PC-9 (cell line): ENCODE measurements at regions not wholly inside any gene's neighbourhood (a gene's known extent, or its start where the extent isn't known, plus 50 kb on each side); places are given as distances from the start of the nearest gene placed in this dataset.

Experiments
- EZH2 ChIP-seq: fragments of 200-600 bp; sonication (generic); IDR thresholded peaks from 2 replicates; pipeline ENCODE4 v1.8.0; 2017; ENCODE audit warnings: antibody characterized with exemption, low read depth
- TF ChIP-seq, protein P1 (sequence below): fragments of 200-600 bp; sonication (generic); conservative IDR thresholded peaks from 2 replicates; pipeline ENCODE4 v1.6.1; 2017; ENCODE audit warnings: mixed run types, antibody characterized with exemption, mild to moderate bottlenecking, moderate library complexity

DNA sequence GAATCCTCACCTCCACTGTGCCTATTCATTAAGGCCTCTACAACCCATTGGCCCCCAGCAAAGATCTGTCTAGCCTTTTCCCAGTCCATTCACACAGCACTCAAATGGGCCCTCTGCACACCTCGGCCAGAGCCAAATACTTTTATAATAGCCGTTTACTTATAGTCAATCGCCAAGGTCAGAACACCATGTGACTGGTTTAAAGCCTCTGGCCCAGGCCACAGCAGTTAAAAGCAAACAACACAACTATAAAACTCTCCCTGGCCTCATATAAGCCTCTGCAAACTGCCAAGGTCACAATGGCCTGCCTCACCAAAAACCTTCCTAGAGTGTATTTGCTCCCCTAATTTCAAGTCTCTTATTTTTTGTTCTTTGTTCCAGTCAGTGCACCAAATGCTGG lies 562.6 kb downstream of the CAAP1 start:
- TF ChIP-seq, protein P1, sequence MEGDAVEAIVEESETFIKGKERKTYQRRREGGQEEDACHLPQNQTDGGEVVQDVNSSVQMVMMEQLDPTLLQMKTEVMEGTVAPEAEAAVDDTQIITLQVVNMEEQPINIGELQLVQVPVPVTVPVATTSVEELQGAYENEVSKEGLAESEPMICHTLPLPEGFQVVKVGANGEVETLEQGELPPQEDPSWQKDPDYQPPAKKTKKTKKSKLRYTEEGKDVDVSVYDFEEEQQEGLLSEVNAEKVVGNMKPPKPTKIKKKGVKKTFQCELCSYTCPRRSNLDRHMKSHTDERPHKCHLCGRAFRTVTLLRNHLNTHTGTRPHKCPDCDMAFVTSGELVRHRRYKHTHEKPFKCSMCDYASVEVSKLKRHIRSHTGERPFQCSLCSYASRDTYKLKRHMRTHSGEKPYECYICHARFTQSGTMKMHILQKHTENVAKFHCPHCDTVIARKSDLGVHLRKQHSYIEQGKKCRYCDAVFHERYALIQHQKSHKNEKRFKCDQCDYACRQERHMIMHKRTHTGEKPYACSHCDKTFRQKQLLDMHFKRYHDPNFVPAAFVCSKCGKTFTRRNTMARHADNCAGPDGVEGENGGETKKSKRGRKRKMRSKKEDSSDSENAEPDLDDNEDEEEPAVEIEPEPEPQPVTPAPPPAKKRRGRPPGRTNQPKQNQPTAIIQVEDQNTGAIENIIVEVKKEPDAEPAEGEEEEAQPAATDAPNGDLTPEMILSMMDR = no peak
- no peak for TF ChIP-seq EZH2
